ENCODE measurements at regions not wholly inside any gene's neighbourhood (a gene's known extent, or its start where the extent isn't known, plus 50 kb on each side); places are given as distances from the start of the nearest gene placed in this dataset.

DNA sequence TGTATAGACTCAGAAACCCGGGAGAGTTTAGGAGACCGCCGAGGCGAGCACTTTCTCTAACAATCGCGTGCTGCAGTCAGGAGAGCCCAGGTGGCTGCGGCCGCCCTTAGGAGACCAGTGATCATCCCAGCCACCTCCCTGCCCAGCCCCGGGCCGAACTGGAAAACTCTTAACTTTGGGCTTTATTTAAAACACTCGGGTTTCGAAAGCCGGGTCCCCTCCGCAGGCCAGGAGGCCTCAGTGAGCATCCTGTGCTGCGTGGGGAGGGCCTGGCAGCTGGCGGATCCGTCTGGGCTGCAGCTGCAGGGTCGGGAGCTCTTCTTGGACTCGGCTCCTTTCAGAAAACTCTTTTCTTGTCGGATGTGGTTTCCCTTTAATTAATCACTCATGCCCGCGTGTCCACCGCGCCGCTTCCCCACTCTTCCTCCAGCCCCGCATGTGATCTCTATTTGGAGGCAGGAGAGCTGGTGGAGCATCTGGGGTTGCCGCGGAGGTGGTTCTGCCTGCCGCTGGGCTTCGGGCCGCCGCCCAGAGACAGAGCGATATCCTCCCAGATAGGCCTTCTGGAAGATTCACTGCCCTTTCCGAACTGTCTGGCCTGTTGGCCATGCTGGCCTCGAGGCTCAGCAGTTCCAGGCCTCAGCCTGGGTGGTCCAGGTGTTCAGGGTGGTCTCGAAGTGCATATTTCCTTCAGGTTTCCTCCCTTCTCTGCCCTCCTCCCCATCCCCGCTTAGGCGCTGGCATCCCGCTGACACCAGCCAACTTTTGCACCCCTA is 59.5 kb downstream of the TMEM174 start:
- H3K4me3 ChIP-seq = no peak overlapping the region
- peaks cover 8 to 12% of the 10 kb centered on the region in 2 donors for H3K4me1 ChIP-seq
- TF ChIP-seq, protein P1, sequence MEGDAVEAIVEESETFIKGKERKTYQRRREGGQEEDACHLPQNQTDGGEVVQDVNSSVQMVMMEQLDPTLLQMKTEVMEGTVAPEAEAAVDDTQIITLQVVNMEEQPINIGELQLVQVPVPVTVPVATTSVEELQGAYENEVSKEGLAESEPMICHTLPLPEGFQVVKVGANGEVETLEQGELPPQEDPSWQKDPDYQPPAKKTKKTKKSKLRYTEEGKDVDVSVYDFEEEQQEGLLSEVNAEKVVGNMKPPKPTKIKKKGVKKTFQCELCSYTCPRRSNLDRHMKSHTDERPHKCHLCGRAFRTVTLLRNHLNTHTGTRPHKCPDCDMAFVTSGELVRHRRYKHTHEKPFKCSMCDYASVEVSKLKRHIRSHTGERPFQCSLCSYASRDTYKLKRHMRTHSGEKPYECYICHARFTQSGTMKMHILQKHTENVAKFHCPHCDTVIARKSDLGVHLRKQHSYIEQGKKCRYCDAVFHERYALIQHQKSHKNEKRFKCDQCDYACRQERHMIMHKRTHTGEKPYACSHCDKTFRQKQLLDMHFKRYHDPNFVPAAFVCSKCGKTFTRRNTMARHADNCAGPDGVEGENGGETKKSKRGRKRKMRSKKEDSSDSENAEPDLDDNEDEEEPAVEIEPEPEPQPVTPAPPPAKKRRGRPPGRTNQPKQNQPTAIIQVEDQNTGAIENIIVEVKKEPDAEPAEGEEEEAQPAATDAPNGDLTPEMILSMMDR (IDR thresholded peaks at IDR 0.05) = no peak
- H3K27ac ChIP-seq = no peak overlapping the region
- peaks cover 83 to 99% of the 10 kb centered on the region in 2 donors for H3K27me3 ChIP-seq
- no peaks in the 10 kb centered on the region for H3K9me3 ChIP-seq
- no peak for ATAC-seq
- H3K36me3 ChIP-seq = no peaks in the 10 kb centered on the region
- intact Hi-C loops (cut with DNase I) = no loop called here
- peak in 1 of 4 donors; percentile 61 for DNase-seq

DNA sequence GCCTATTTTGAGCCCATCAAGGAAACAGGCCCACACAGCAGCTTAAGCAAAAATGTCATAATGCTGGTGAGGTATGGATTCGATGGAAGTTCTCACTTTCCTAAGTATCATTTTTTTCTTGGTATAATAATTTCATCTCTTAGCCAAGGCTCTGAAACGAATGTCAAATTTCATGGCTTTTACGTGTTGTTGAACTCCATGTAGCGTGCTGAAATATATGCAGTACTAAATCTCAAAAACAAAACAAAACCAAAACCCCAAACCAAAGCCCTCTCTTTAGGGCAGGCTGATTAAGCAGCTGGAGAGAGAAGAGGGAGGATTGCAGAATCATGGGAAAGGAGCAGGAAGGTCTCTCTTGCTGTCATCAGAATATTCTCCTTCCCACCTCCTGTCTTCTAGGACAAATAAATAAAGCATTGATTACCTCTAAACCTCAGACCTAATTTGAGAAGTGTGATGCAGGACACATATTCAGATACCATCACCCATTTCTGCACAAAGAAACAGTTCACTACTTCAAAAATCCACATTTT is 58.3 kb downstream of the TMEM174 start:
- peaks cover 8 to 12% of the 10 kb centered on the region in 2 donors for H3K4me1 ChIP-seq
- H3K27me3 ChIP-seq = peaks cover 87 to 100% of the 10 kb centered on the region in 2 donors
- H3K36me3 ChIP-seq = no peaks in the 10 kb centered on the region
- no peak overlapping the region for H3K4me3 ChIP-seq
- intact Hi-C loops (cut with DNase I) = no loop called here
- DNase-seq (no peak), ATAC-seq (no peak)
- no peaks in the 10 kb centered on the region for H3K9me3 ChIP-seq
- H3K27ac ChIP-seq = no peak overlapping the region
- TF ChIP-seq, protein P1 (IDR thresholded peaks at IDR 0.05) = no peak

DNA sequence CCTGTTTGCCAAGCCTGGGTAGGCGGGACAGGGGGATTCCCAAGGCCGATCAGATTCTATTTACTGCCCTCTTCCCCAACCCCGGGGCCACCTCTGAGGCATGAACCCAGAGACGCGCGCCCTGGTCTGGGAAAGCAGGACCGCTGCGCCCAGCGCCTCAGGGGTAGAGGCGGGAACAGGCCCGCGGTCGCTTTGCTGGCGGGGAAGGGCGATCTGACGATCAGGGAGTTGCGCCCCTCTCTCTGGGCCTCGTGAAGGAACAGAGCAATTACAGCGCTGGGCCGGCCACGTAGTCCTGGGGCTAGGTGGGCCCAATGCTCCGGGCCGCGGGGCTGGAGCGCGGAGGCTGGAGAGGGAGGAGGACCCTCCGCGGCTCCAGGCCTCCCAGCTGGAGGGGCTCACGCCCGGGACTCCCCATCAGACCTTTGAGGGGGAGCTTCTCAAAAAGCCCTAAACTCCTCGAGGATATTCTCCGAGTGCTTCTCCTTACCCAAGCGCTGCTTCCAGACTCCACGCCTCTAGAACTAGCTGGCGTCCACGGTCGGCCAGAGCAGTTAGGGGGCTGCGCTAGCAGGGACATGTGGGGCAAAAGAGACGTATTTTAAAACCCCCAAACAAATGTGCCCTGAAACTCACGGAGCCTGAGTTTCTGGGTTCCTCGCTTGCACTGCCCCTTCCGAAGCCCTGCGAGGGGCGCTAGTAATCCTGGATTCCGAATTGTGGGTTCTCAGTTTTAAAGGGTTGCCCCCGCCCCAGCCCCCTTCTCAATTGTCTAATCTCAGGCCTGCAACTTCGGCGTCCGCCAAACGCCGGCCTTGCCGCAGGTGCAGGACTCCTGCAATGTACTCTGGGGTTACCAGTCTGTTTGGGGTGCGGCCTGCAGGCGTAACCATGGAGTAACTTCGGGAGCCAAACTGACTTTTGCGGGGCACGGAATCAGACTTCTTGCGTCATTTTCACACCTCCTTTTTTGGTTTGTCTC is 57.6 kb downstream of the TMEM174 start:
- Histone ChIP-seq H3K27me3 (peaks cover 87 to 100% of the 10 kb centered on the region in 2 donors), H3K36me3 (no peaks in the 10 kb centered on the region), H3K9me3 (no peaks in the 10 kb centered on the region), H3K4me1 (peaks cover 8 to 12% of the 10 kb centered on the region in 2 donors), H3K27ac (no peak overlapping the region), H3K4me3 (no peak overlapping the region)
- TF ChIP-seq, protein P1 (IDR thresholded peaks at IDR 0.05) = no peak
- no peak for ATAC-seq
- peak in 1 of 4 donors; percentile 61 for DNase-seq
- intact Hi-C loops (cut with DNase I) = no loop called here

DNA sequence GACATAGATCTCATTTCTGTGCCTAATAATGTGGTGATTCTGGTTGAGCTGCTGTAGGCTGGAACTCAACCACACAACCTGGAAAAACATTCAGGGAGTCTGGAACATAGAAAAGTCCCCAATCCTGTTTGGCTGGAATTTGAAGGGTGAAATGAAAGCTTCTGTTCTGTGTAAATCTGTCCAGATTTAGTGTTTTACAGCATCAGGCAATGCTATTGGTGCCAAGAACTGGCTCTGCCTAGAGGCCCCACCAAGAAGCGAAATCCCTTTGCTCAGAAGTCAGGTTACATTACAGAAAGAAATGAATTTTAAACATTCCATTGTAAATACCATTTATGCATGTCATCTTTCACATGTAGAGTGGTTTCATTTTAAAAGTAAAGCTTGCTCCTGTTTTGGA is 56.3 kb downstream of the TMEM174 start:
- peaks cover 85 to 100% of the 10 kb centered on the region in 2 donors for H3K27me3 ChIP-seq

More for the DNA sequence above, 56.3 kb downstream of the TMEM174 start:
- Histone ChIP-seq H3K4me3 (no peak overlapping the region), H3K4me1 (peaks cover 8 to 12% of the 10 kb centered on the region in 2 donors), H3K36me3 (no peaks in the 10 kb centered on the region), H3K27ac (no peak overlapping the region), H3K9me3 (no peaks in the 10 kb centered on the region)
- TF ChIP-seq, protein P1 (IDR thresholded peaks at IDR 0.05) = no peak
- no peak for DNase-seq
- ATAC-seq = no peak
- intact Hi-C loops (cut with DNase I) = no loop called here
